HCT116 (cell line): ENCODE measurements at regions not wholly inside any gene's neighbourhood (a gene's known extent, or its start where the extent isn't known, plus 50 kb on each side); places are given as distances from the start of the nearest gene placed in this dataset.

Experiments used
- ATAC-seq: fragments of 200-7000 bp; cut with Tn5 transposase; 2 replicates; pipeline ENCODE4 v1.9.1; 2020; ENCODE audit warnings: mild to moderate bottlenecking, moderate library complexity
- BruUV-seq: library from RNA; stranded (reverse); fragments of 400-500 nt; replicated peaks from 2 replicates; lab custom pipeline; 2021; lab: Mats Ljungman, UMichigan
- CTCF ChIA-PET: fragments of 300-600 bp; sonication (Branson Sonifier 250); formaldehyde crosslinking; loops from one replicate; lab custom pipeline; 2021; ENCODE audit warnings: antibody characterized with exemption; lab: Charles Lee
- POLR2A ChIA-PET: fragments of 300-600, 350-600 bp; sonication (Branson Sonifier 250); formaldehyde crosslinking; loops from one replicate; lab custom pipeline; 2021; ENCODE audit warnings: antibody characterized with exemption; lab: Charles Lee
- RAD21 ChIA-PET, 2 experiments: fragments of 300-600 bp; sonication (Branson Sonifier 250); formaldehyde crosslinking; loops; one replicate each; lab custom pipeline; 2023; ENCODE audit warnings: low total read pairs in 2 of 2; ENCODE audit not compliant: uncharacterized antibody in 2 of 2, unreplicated experiment in 2 of 2, low non-redundant PET in 1 of 2; lab: Charles Lee
- DNase-seq: peaks from one replicate; pipeline ENCODE4 v3.0.0-alpha.2; 2010; ENCODE audit warnings: low read depth, low spot score
- H2AFZ ChIP-seq: fragments of 200-600 bp; shearing (Covaris generic), sonication (generic); 2 replicates; pipeline ENCODE4 v1.6.1; 2017; ENCODE audit warnings: low read depth, mixed run types, mixed read lengths, antibody characterized with exemption, low read length; ENCODE audit not compliant: poor library complexity, severe bottlenecking
- H3K27ac ChIP-seq: 2 replicates; pipeline ENCODE4 v1.5.1; 2012; ENCODE audit warnings: low read depth, low read length
- H3K27me3 ChIP-seq: fragments of 200-600 bp; sonication (generic); 2 replicates; pipeline ENCODE4 v1.6.1; 2016; ENCODE audit warnings: mixed run types, low read length, mixed read lengths; ENCODE audit not compliant: insufficient read depth
- H3K36me3 ChIP-seq, 2 experiments: fragments of 200-500 bp in 1 of 2; fragments of 200-600 bp in 1 of 2; sonication (Bioruptor generic) in 1 of 2; sonication (generic) in 1 of 2; 2 replicates each; pipeline versions ENCODE4 v1.5.1 to v1.6.1; 2014 to 2016; ENCODE audit warnings: low read length in 2 of 2, inconsistent platforms in 1 of 2, mixed read lengths in 1 of 2, mixed run types in 1 of 2; ENCODE audit not compliant: insufficient read depth in 2 of 2, control insufficient read depth in 1 of 2
- H3K4me1 ChIP-seq, 2 experiments: fragments of 200-600 bp in 1 of 2; sonication (generic) in 1 of 2; 2 replicates each; pipeline versions ENCODE4 v1.5.1 to v1.6.1; 2012 to 2017; ENCODE audit warnings: low read length in 2 of 2, inconsistent platforms in 1 of 2, mild to moderate bottlenecking in 1 of 2, mixed read lengths in 1 of 2, mixed run types in 1 of 2, moderate library complexity in 1 of 2; ENCODE audit not compliant: insufficient read depth in 2 of 2, control insufficient read depth in 1 of 2
- H3K4me2 ChIP-seq: fragments of 200-600 bp; sonication (generic); 2 replicates; pipeline ENCODE4 v1.6.1; 2017; ENCODE audit warnings: mixed run types, low read length, mixed read lengths
- H3K4me3 ChIP-seq, 2 experiments: fragments of 200-600 bp in 1 of 2; sonication (generic) in 1 of 2; replicated peaks in 1 of 2; 2 replicates each; pipeline ENCODE4 v1.5.1; 2011 to 2016; ENCODE audit warnings: low read length in 2 of 2, control low read depth in 1 of 2, low read depth in 1 of 2, mild to moderate bottlenecking in 1 of 2, mixed read lengths in 1 of 2, mixed run types in 1 of 2
- H3K79me2 ChIP-seq: fragments of 200-600 bp; sonication (generic); 2 replicates; pipeline ENCODE4 v1.6.1; 2017; ENCODE audit warnings: mild to moderate bottlenecking, mixed run types, low read length, moderate library complexity, mixed read lengths; ENCODE audit not compliant: insufficient read depth
- H3K9ac ChIP-seq: fragments of 200-600 bp; sonication (generic); 2 replicates; pipeline ENCODE4 v1.6.1; 2016; ENCODE audit warnings: low read length, mixed read lengths
- H3K9me2 ChIP-seq: fragments of 200-600 bp; sonication (generic), shearing (Covaris generic); 2 replicates; pipeline ENCODE4 v1.6.1; 2017; ENCODE audit warnings: mixed run types, mild to moderate bottlenecking, moderate library complexity; ENCODE audit not compliant: insufficient read depth
- H3K9me3 ChIP-seq, 2 experiments: fragments of 200-500 bp in 1 of 2; fragments of 200-600 bp in 1 of 2; sonication (Bioruptor generic) in 1 of 2; sonication (generic) in 1 of 2; 2 replicates each; pipeline ENCODE4 v1.6.1; 2014 to 2017; ENCODE audit warnings: low read length in 2 of 2, mixed read lengths in 2 of 2, inconsistent platforms in 1 of 2, low read depth in 1 of 2, mild to moderate bottlenecking in 1 of 2, mixed run types in 1 of 2, moderate library complexity in 1 of 2; ENCODE audit not compliant: control insufficient read depth in 1 of 2, insufficient read depth in 1 of 2
- H4K20me1 ChIP-seq: fragments of 200-600 bp; sonication (generic), shearing (Covaris generic); 2 replicates; pipeline ENCODE4 v1.6.1; 2017; ENCODE audit warnings: mixed run types, mild to moderate bottlenecking, moderate library complexity; ENCODE audit not compliant: insufficient read depth
- CBX3 ChIP-seq: IDR thresholded peaks from 2 replicates; pipeline ENCODE4 v1.6.1; 2012; ENCODE audit warnings: low read depth
- CEBPB ChIP-seq: IDR thresholded peaks from 2 replicates; pipeline ENCODE4 v1.6.1; 2012; ENCODE audit warnings: low read depth
- EGR1 ChIP-seq: IDR thresholded peaks from 2 replicates; pipeline ENCODE4 v1.6.1; 2012; ENCODE audit warnings: low read depth
- ELF1 ChIP-seq: IDR thresholded peaks from 2 replicates; pipeline ENCODE4 v1.6.1; 2012; ENCODE audit warnings: low read depth, borderline replicate concordance
- JUND ChIP-seq: IDR thresholded peaks from 2 replicates; pipeline ENCODE4 v1.6.1; 2012
- POLR2A ChIP-seq: IDR thresholded peaks from 2 replicates; pipeline ENCODE4 v1.7.0; 2011; ENCODE audit warnings: borderline replicate concordance; ENCODE audit not compliant: insufficient read depth, insufficient read length; ENCODE audit errors: extremely low read depth
- POLR2AphosphoS5 ChIP-seq: IDR thresholded peaks from 2 replicates; pipeline ENCODE4 v1.6.1; 2011; ENCODE audit warnings: mild to moderate bottlenecking, low read depth, low read length, moderate library complexity
- SIN3A ChIP-seq: IDR thresholded peaks from 2 replicates; pipeline ENCODE4 v1.6.1; 2012; ENCODE audit warnings: low read depth
- SP1 ChIP-seq: IDR thresholded peaks from 2 replicates; pipeline ENCODE4 v1.6.1; 2012; ENCODE audit warnings: low read depth
- SRF ChIP-seq: IDR thresholded peaks from 2 replicates; pipeline ENCODE4 v1.6.1; 2012; ENCODE audit warnings: low read depth
- TCF7L2 ChIP-seq: IDR thresholded peaks from 2 replicates; pipeline ENCODE4 v1.7.0; 2011; ENCODE audit warnings: borderline replicate concordance, inconsistent platforms; ENCODE audit not compliant: insufficient read depth, insufficient read length; ENCODE audit errors: extremely low read depth
- YY1 ChIP-seq: IDR thresholded peaks from 2 replicates; pipeline ENCODE4 v1.6.1; 2011; ENCODE audit warnings: low read length, low read depth, moderate library complexity, mild to moderate bottlenecking; ENCODE audit not compliant: insufficient replicate concordance; ENCODE audit errors: extremely low read depth
- ZFX ChIP-seq: fragments of 450-650 bp; IDR thresholded peaks from 2 replicates; pipeline ENCODE4 v1.6.1; 2017
- ZNF274 ChIP-seq: fragments of 200-500 bp; sonication (Bioruptor generic); IDR thresholded peaks from 2 replicates; pipeline ENCODE4 v1.6.1; 2014; ENCODE audit warnings: mild to moderate bottlenecking, low read depth, low read length, inconsistent platforms
- intact Hi-C: fragments of 100-400 bp; cut with micrococcal nuclease; formaldehyde crosslinking; loops from 2 replicates; pipeline ENCODE4 v1.10.0; 2022
- TF ChIP-seq, protein P1 (sequence below): IDR thresholded peaks from 2 replicates; pipeline ENCODE4 v1.6.1; 2012; ENCODE audit warnings: low read depth
- TF ChIP-seq, protein P2 (sequence below): IDR thresholded peaks from 2 replicates; pipeline ENCODE4 v1.6.1; 2012
- TF ChIP-seq, protein P3 (sequence below), 3 experiments: fragments of 200-600 bp in 1 of 3; sonication (generic) in 1 of 3; IDR thresholded peaks in 2 of 3; conservative IDR thresholded peaks in 1 of 3; 2 replicates each; pipeline ENCODE4 v1.5.1; 2012 to 2017; ENCODE audit warnings: low read depth in 2 of 3, low read length in 2 of 3, antibody characterized with exemption in 1 of 3, borderline replicate concordance in 1 of 3, control low read depth in 1 of 3, mild to moderate bottlenecking in 1 of 3, mixed read lengths in 1 of 3, mixed run types in 1 of 3, moderate library complexity in 1 of 3; ENCODE audit not compliant: insufficient read depth in 1 of 3
- TF ChIP-seq, protein P4 (sequence below): IDR thresholded peaks from 2 replicates; pipeline ENCODE4 v1.6.1; 2012

DNA sequence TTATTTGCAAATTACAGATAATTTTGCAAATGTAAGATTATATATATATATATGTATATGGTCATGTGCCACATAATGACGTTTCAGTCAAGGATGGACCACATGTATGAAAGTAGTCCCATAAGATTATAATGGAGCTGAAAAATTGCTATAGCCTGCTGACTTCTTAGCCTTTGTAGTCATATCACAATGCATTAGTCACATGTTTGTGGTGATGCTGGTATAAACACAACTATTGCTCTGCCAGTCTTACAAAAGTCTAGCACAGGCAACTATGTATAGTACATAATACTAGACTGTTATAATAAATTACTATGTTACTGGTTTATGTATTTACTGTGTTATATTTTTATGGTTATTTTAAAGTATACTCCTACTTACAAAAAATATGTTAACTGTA, 444.3 kb downstream of the KCNJ2 start:
- intact Hi-C loops = no loop called here
- Histone ChIP-seq H4K20me1 (no peaks in the 10 kb centered on the region), H3K9ac (no peak overlapping the region), H2AFZ (no peak overlapping the region), H3K27me3 (no peaks in the 10 kb centered on the region), H3K9me2 (no peaks in the 10 kb centered on the region), H3K27ac (no peak overlapping the region), H3K9me3 (no peaks in the 10 kb centered on the region), H3K36me3 (no peaks in the 10 kb centered on the region), H3K4me1 (peaks cover 0 to 5% of the 10 kb centered on the region in 2 experiments; a peak in 1 of 4 replicates), H3K4me3 (no peak overlapping the region), H3K79me2 (no peaks in the 10 kb centered on the region), H3K4me2 (no peak overlapping the region)
- no TSS peak for BruUV-seq
- CTCF ChIA-PET = no interaction called here
- ATAC-seq (no peak), DNase-seq (no peak)
- RAD21 ChIA-PET = no interaction called here
- POLR2A ChIA-PET = no interaction called here
- TF ChIP-seq POLR2AphosphoS5 = no peak
- TF ChIP-seq, protein P1, sequence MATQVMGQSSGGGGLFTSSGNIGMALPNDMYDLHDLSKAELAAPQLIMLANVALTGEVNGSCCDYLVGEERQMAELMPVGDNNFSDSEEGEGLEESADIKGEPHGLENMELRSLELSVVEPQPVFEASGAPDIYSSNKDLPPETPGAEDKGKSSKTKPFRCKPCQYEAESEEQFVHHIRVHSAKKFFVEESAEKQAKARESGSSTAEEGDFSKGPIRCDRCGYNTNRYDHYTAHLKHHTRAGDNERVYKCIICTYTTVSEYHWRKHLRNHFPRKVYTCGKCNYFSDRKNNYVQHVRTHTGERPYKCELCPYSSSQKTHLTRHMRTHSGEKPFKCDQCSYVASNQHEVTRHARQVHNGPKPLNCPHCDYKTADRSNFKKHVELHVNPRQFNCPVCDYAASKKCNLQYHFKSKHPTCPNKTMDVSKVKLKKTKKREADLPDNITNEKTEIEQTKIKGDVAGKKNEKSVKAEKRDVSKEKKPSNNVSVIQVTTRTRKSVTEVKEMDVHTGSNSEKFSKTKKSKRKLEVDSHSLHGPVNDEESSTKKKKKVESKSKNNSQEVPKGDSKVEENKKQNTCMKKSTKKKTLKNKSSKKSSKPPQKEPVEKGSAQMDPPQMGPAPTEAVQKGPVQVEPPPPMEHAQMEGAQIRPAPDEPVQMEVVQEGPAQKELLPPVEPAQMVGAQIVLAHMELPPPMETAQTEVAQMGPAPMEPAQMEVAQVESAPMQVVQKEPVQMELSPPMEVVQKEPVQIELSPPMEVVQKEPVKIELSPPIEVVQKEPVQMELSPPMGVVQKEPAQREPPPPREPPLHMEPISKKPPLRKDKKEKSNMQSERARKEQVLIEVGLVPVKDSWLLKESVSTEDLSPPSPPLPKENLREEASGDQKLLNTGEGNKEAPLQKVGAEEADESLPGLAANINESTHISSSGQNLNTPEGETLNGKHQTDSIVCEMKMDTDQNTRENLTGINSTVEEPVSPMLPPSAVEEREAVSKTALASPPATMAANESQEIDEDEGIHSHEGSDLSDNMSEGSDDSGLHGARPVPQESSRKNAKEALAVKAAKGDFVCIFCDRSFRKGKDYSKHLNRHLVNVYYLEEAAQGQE = no peak
- TF ChIP-seq TCF7L2 = no peak
- TF ChIP-seq POLR2A = no peak
- TF ChIP-seq SP1 = no peak
- TF ChIP-seq, protein P2, sequence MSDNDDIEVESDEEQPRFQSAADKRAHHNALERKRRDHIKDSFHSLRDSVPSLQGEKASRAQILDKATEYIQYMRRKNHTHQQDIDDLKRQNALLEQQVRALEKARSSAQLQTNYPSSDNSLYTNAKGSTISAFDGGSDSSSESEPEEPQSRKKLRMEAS = no peak
- no peak for TF ChIP-seq ELF1
- TF ChIP-seq, protein P3, sequence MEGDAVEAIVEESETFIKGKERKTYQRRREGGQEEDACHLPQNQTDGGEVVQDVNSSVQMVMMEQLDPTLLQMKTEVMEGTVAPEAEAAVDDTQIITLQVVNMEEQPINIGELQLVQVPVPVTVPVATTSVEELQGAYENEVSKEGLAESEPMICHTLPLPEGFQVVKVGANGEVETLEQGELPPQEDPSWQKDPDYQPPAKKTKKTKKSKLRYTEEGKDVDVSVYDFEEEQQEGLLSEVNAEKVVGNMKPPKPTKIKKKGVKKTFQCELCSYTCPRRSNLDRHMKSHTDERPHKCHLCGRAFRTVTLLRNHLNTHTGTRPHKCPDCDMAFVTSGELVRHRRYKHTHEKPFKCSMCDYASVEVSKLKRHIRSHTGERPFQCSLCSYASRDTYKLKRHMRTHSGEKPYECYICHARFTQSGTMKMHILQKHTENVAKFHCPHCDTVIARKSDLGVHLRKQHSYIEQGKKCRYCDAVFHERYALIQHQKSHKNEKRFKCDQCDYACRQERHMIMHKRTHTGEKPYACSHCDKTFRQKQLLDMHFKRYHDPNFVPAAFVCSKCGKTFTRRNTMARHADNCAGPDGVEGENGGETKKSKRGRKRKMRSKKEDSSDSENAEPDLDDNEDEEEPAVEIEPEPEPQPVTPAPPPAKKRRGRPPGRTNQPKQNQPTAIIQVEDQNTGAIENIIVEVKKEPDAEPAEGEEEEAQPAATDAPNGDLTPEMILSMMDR (IDR thresholded peaks at IDR 0.05 in 2 of 3, conservative IDR thresholded peaks at IDR 0.05 in 1 of 3; ENCODE audit: borderline replicate concordance in 1 of 3, insufficient read depth in 1 of 3, low read depth in 2 of 3, low read length in 2 of 3) = no peak
- TF ChIP-seq SRF = no peak
- TF ChIP-seq JUND = no peak
- TF ChIP-seq, protein P4, sequence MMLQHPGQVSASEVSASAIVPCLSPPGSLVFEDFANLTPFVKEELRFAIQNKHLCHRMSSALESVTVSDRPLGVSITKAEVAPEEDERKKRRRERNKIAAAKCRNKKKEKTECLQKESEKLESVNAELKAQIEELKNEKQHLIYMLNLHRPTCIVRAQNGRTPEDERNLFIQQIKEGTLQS = no peak
- TF ChIP-seq SIN3A = no peak
- TF ChIP-seq ZFX = no peak
- TF ChIP-seq YY1 = no peak
- TF ChIP-seq EGR1 = no peak
- TF ChIP-seq CBX3 = no peak
- TF ChIP-seq ZNF274 = no peak
- no peak for TF ChIP-seq CEBPB
